Activated CD4-positive, alpha-beta T cell treated with anti-CD3 and anti-CD28 coated beads, Interleukin-10, Interleukin-2, amounts not matched to agents 100 ng/mL and 50 ng/mL, durations not matched to agents 16 hours and 8 hours (primary cell): ENCODE measurements at regions not wholly inside any gene's neighbourhood (a gene's known extent, or its start where the extent isn't known, plus 50 kb on each side); places are given as distances from the start of the nearest gene placed in this dataset.

Experiments used
- DNase-seq: peaks from one replicate; pipeline ENCODE4 v3.0.0-alpha.2; 2020

DNA sequence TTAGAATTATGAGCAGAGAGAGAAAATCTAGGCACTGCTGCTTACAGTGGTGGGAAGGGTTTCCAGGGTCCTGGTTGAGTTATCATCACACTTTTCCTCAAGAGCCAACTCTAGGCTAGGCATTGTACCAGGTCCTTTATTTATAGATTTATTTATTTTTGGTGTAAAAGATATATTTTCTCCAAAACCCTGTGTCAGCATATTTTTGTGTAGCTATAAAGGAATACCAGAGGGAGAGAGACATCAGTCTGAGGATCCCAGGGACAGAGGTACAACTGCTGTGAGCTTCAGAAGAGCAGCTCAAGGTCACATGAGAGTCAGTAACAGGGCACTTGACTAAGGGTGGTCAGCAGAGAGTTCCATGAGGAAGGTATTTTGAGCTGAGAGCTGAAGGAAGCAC is 159.7 kb downstream of the SLC35B3 start:
- DNase-seq = no peak

DNA sequence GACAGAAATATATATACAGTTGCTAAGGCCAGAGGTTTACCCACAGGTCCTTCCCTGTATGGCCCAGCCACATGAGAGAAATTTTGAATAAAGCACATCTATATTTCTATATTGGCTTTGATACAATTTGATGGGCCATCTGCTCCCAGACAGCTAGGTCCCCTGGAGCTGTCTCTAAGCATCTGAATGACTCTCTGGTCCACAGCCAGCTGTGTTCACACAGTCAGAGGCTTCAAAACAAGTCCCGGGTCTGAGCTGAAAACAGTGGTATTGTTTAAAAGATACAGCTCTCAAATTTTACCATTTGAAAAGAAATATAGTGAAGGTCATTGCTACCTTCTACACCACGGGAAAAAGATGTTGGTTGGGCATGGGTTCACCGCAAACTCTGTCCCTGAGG is 161.1 kb downstream of the SLC35B3 start:
- DNase-seq = no peak

DNA sequence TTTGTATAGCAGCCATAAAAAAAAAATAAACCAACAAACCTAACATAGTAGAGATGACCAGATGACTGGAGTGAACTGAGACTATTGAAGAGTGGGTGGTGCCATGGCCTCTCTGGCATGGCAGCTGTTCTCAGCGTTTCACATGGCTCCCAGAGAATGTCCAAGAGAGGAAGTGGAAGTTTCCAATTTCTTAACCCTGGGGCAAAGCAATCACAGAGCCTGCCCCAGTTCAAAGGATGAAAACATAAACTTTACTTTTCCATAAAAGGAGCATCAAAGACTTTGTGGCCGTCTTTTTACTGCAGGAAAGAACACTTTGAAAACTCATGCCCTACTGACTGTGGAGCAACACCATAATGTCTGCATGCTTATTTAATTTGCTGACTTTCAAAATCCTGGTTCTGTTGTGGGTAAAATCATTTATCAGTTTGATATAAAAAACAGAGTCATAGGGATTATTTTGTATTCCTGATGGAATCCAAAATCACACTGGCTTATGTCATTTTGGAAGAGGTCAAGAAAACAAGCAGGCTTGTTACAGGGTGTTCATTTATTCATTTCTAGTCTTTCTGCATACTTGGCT is 165.4 kb downstream of the SLC35B3 start:
- DNase-seq = no peak

DNA sequence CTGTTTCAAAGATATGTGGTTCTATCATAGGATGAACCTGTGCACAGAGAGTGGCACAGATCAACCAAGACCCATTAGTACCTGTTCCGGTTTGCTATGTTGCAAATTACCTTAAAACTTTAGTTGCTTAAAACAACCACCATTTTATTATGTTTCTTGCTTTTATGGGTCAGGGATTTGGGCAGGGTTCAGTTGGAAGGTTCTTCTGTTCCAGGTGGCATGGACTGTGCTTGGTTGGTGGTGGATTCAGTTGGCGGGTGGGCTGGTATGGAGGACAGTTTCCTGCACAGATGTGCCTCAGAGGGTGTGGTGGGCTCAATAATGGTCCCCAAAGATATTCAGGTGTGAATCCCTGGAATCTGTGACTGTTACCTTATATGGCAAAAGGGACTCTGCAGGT is 166.3 kb downstream of the SLC35B3 start:
- DNase-seq = no peak

- no peak for DNase-seq
Observed at GRCh38 chr6:8268606-8269005, 166.3 kb upstream of the EEF1E1 start.

- DNase-seq = no peak
Observed at GRCh38 chr6:8268156-8268555, 165.8 kb upstream of the EEF1E1 start.

- no peak for DNase-seq
Observed at GRCh38 chr6:8260610-8261009, 158.3 kb upstream of the EEF1E1 start.

DNA sequence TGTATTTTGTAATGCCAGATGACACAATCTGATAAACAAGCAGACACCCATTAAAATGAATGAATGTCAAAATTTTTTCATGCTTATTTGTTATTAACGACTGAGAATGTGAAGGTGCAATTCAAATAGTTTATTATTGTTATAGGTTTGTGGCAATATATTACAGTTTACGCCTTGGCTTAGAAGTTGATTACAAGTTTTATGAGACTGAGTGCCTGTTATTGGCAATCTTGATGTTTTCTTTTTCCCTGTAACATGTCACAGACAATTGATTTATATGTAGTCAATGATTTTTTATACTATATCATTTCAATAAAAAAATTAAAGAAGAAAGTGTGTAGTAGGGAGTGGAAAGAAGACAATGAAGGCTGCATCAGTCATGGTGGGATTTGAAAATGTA is 144.1 kb upstream of the EEF1E1 start:
- DNase-seq = no peak

- no peak for DNase-seq
Observed at GRCh38 chr6:8245726-8246125, 143.4 kb upstream of the EEF1E1 start.

DNA sequence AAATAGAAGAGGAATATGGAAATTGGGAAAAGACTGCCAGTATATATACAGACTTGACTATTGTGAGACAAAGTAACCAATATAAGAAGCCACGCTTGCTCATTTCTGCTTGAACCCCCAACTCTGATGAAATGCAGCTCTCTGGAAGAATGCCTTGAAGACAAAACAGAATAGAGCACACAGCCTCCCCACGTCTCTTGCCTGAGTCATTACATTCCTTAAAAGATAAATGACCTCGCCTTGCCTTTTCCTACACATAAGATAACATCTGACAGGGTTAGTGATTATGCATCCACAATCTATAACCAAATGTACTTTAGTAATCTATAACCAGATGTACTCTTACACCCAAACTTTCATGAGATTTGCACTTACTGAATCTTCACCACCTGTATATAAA is 141.1 kb upstream of the EEF1E1 start:
- no peak for DNase-seq

- no peak for DNase-seq
Observed at GRCh38 chr6:8242885-8243284, 140.5 kb upstream of the EEF1E1 start.

DNA sequence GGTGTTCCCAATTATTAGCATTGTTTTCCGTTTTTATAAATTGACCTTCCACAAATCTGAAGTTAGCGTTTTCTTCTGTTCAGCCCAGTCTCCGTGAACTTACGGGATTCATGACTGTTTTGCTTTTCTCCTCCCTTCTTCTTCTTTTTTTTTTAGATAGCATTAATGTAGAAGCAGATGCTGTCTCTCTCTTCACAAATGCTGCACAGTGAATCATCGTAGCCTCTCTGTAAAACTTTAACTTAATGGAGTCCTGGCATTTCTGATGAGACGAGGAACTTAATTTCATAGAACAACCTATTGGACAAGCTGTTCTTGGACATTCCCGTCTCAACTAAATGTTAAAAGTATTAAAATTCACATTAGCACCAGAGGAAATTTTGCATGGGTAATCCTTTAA is 138.0 kb upstream of the EEF1E1 start:
- no peak for DNase-seq

DNA sequence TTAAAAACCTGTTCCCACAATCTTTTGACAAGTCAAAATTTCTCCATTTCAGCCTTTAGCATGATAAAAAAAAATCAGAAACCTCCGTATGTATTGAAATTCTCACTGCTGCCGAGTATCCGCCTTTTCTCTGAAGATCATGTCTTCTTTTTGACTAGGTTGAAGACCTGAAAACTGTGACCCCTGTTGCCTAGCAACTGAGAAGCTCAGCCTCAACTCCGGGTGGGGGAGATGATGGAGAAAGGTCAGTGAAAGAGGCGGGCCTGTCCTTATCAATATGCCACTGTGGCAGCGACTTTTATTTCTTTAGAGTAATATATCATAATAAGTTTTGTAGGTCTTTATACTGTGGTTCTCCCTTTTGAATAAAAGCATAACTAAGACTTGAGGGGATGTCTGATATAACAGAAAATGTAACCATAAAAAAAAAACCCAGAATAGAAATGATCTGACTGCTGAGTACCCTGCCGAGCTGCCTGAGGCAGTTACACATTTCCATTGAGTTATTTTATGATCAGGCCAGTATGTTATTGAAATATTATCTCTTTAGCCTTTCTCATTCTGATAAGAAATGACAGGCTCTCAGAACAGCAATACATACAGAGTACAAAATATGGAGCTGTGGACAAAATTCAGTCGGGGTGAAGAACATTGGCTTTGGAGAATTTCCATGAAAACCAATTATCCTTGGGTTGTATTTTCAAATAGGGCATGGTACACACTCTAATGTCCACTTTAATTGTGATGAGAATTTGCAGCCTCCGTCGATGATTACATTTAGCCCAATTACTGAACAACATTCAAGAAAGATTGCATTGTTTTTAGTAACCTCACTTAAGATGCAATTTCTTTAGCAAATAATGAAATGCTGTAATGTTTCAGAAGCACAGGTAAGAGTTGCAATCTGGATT is 136.7 kb upstream of the EEF1E1 start:
- no peak for DNase-seq

DNA sequence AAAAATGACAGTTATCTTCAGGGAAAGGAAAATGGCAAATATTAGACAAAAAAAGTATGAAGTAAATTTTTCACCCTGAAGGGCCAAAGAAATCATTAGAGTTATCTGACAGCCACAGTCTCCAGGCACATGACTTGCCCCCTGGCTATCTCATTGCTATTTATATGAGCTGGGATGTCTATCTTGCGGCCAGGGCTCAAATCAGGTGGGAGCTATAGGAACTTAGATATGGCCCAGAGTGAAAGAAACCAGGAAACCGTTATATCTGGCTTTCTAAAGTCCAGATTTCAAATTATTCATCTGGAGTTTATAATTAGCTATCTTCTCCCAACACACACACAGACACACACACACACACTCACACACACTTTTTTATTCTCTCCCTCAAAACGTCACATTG is 135.3 kb upstream of the EEF1E1 start:
- DNase-seq = no peak

DNA sequence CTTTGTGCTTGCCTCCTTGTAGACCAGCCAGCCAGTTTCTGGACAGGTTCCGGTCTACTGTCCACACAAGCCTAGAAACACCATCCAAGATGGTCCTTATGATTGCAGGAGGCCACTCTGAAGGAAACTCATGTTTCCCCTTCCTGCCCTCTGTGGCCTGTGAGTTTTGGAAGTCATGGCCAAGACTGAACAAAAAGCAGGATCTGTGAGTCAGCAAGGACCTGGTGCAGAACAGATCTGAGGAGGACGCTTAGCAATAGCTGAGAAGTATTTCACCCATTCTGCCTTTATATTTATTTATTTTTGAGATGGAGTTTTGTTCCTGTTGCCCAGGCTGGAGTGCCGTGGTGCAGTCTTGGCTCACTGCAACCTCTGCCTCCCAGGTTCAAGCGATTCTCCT is 134.6 kb upstream of the EEF1E1 start:
- no peak for DNase-seq

DNA sequence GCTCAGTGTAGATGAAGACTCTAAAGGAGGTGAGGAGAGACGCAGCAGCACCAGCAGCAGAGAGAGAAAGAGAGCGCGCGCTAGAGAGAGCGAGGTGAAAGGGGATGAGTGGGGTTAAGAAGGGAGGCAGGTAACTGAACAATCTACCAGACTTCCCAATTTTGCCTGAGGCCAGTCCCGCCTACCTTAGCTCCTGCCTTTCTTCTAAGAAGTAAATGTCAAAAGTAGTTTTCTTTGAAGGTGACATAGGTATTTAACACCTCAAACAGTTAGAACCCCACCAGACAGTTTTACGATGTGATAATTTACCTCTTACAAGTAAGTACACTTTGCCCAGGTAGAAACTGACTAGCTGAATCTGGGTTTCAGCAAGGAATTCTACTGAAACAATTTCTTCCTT is 132.0 kb upstream of the EEF1E1 start:
- DNase-seq = no peak

GRCh38 chr6:8231956-8232355 is 129.6 kb upstream of the EEF1E1 start:
- DNase-seq = no peak

GRCh38 chr6:8229915-8230756 is 127.8 kb upstream of the EEF1E1 start:
- no peak for DNase-seq

- no peak for DNase-seq
Observed at GRCh38 chr6:8225113-8225512, 122.8 kb upstream of the EEF1E1 start.

- no peak for DNase-seq
Observed at GRCh38 chr6:8223678-8224077, 121.3 kb upstream of the EEF1E1 start.

DNA sequence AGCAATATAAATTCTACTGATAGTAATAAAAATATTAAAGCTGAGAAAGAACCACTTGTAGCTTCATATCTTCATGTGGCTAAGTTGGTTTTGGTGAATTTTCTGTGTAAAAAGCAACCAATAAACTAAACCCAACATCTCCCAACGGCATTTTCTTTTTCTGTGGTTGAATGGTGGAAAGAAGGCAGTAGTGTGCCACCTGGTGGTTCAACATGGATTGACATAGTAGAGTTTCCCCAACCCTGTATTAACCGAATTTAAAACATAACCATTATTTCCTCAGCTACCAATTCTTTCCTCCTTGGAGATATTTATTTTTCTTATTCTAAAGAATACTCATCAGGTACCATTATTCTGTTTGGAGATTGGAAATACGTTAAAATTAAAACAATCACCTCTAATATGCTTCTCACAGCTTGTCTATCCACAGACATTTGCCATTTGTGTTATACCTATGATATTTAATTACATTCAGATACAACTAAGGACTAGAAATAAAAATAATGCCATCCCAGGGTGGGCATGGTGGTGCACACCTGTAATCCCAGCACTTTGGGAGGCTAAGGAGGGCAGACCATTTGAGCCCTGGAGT is 117.1 kb upstream of the EEF1E1 start:
- DNase-seq = peak; percentile 45

GRCh38 chr6:8218861-8219260 is 116.5 kb upstream of the EEF1E1 start:
- DNase-seq = no peak

GRCh38 chr6:8215631-8216030 is 113.3 kb upstream of the EEF1E1 start:
- no peak for DNase-seq
